Left renal cortex interstitium (tissue), 4 donors: ENCODE measurements at regions not wholly inside any gene's neighbourhood (a gene's known extent, or its start where the extent isn't known, plus 50 kb on each side); places are given as distances from the start of the nearest gene placed in this dataset.
A peak's percentile ranks its signal among the peaks of the same experiment; 100 is the strongest.
"Not testable (repeated sequence)": the region's sequence is repeated elsewhere in the genome, so short reads cannot be mapped to it uniquely, and the experiment has no call there.

Experiments used
- DNase-seq, 4 donors: peaks; one replicate each; pipeline ENCODE4 v3.0.0-alpha.2; 2013; ENCODE audit warnings: low read depth in 4 of 4, low spot score in 2 of 4, missing footprints in 1 of 4

DNA sequence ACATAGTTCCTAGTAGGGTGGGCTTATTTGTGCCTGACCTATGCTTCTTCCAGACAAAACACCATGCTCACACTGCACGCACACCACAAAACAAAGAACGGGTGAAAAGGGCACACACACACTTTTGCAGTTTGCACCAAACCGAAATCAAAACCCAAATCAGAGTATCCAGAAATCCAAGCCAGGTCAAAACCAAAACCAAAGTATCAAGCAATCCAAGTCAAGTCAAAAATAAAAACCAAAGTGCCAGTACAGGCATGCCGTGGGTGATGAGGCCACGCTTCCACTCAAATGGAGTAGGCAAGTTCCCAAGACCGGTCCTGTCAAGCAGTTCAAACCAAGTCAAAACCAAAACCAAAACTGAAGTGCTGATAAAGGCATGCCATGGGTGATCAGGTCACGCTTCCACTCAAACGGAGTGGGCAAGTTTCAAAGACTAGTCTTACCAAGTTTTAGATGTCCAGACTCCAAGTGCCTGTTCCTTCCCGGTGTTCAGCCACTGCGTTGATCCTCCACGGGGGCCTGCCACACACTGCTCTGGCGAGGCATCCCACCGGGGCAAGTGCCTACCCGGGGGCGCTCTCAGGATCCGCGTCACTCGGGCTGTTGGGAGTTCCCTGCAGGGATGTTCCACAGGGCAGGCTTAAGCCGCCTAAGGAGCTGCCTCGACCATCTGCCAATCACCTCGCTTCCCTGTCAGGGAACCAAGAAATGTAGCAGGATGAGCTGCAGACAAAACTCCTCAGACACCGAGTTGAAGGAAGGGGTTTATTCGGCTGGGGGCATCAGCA, 184.5 kb upstream of the SGO1 start:
- not testable (repeated sequence) for DNase-seq

DNA sequence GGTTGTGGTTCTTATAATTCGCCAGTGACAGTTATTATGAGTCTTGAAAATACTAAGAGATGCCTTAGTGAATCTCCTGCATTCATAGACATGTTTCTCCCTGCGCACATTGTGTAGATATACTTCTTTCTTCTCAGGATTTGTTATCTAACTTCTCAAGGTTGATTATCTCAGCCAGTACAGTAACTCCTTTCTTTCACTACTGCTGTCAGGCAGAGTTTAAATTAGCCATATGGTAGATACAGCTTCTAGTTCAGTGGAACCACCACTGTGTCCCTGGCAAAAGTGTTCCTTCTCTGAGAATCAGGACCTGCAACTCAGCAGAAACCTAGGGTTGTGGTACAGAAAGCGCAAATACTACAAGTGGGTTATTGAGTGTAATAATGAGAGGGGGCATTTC, 175.0 kb upstream of the SGO1 start:
- DNase-seq: no peak

DNA sequence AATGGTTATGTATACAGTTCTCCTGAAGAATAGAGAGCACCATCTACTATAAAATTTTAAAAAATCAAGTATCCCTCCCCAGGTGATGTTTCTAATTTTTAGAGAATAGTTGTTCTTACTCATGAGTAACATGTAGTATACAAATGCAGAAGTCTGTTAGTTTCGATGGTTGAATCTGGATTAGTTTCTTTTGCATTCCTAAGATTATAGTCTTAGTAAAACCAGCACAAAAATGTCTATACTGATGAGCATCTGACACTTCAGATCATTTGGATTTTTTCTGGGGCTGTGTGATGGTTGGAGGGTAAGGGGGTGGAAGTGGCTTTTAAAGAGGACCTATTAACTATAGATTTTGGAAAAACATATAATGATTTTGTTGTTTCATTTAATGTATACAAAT, 167.3 kb upstream of the SGO1 start:
- no peak for DNase-seq

DNA sequence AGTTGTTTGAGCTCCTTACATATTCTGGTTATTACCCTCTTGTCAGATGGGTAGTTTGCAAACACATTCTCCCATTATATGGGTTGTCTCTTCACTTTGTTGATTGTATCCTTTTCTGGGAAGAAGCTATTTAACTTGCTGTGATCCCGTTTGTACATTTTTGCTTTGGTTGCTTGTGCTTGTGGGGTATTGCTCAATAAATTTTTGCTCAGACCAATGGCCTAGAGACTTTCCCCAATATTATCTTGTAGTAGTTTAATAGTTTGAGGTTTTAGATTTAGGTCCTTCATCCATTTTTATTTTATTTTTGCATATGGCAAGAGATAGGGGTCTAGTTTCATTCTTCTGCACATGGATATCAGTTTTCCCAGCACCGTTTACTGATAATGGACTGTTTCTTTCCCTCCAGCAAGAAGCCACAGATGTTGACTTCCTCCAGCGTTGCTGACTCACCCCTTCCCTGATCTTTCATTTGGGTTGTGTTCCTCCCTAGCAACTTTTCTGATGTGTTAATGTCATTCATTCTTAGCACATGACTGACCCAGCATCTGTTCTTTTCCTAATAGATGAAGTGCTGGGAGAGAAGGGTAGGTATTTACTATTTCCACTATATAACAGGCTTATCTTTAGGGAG, 166.7 kb upstream of the SGO1 start:
- no peak for DNase-seq

DNA sequence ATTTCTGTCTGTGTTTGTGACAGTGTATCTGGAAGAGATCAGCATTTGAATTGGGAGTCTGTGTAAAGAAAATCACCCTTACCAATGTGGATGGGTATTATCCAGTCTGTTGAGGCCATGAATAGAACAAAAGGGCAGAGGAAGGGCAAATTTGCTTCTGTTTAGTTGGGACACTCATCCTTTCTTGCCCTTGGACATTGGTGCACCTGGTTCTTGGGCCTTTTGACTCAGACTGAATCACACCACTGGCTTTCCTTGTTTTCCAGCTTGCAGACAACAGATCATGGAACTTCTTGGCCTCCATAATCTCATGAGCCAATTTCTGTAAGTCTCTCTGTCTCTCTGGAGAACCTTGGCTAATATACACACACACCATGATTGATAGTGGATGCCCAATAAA, 164.4 kb upstream of the SGO1 start:
- DNase-seq: no peak

DNA sequence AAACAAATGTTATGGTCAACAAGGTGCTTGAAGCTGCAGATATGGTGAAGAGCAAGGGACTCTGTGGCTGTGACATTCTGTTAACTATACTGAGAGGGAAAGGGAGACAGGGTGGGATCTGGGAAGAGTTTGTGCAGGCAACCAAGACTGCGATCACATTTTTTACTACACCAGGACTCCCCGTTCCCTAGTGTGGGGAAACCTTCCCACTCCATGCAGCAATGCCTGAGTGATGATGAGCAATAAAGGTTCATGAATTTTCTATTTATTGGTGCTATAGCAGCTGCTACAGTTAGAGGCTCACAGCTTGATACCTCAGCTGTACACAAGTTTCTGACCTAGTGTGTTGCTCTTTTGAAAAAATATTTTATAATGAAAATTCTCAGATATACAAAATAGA, 160.9 kb upstream of the SGO1 start:
- no peak for DNase-seq

DNA sequence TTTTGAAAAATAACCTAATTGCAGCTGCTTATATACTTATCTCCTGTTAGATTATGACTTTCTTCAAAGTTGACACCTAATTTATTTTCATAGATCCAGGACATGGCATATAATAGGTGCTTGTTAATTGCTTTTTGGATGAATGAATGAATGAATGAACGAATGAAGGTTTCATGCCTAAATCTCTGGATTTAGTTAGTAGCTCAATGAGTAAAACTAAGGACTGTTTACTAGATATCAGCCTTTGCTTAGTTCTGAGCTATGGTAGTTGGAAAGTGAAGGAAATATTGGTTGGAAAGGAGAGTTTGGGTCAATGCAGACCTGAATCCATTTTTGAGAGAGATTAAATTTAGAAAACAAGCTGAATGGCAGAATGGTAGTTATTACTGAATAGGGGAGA, 160.4 kb upstream of the SGO1 start:
- DNase-seq: no peak

DNA sequence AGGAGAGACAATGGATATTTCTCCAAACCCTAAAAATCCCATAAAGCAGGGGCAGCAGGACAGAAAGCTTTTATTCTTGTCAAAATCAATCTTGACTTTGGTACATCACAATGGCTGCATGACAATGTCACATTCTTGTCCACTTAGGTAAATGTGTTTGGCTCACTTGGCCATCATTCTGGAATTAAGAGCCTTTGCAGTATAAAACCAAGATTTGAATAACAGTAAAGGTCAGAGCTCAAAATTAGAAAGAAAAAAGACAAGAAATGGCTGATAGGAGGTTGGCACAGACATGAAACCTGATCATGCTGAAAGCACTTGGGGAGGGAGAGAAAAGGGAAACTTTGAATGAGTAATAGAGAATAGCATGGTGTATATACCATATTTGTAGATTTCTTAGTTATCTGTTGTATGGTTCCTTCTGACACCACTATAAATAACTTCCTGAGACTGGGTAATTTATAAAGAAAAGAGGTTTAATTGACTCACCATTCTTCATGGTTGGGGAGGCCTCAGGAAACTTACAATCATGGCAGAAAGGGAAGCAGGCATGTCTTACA, 158.5 kb upstream of the SGO1 start:
- DNase-seq: no peak

DNA sequence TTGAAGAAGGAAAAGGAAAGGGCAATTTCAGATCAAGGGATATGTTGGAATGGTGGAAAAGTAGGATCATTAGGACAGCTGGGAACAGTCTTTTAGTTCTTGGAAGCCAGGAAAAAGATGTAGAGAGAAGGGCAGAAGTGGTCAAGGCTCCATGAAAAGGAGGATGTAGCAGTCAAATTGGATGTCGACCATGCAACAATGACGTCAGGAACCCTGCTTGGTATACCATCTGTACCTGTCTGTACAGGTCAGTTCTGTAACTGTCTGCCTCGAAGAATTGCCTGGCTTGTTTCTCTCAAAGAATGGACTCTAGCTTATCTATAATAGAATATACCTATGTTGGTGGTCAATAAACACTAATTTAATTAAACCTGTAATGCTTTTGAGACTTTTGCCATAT, 157.8 kb upstream of the SGO1 start:
- no peak for DNase-seq

DNA sequence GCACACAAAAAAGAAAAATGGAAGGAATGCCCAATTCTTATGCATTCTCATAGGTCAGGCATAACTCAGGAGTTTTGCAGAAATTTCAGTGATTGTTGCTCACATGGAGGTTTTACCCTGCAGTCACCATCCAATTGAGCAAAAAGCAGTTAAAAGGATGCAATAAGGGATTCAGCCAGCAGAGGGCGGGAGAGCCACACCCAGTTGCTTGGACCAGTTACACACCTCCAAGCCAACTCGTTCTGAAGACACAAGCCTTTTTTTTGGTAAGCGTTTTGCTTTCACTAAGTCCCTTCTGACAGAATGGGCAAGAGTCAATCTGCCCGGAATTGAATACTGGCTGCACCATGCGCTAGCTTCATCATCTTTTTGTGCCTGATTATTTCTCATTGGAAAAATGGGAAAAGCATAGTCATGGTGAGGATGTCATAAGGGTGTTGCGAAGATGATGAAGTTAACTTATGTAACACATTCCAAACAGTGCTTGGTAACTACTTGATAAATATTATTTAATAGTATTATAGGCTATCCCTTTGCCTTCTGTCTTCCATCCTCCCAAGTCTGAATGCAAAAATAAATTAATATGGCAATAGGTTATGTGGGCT, 154.4 kb upstream of the SGO1 start:
- DNase-seq: peak; percentile 51 to 59 (median 52)

DNA sequence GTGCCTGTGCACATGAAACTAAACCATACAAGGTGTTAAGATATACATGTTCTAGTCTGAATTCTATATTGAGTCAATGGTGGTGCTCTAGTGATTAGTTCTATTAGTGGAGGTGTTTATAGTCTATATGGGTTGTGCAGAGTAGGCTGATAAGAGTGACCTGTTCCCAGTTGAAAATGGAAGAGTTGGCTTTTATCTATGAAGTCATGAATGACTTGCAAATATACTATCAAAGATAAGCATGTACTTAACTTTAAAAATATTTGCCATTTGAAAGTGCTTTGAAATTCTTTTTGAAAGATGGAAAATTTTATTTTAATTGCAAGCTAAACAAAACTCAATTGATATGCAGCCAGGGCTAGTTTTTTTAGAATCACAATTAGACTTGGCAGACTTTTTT, 150.6 kb upstream of the SGO1 start:
- no peak for DNase-seq

DNA sequence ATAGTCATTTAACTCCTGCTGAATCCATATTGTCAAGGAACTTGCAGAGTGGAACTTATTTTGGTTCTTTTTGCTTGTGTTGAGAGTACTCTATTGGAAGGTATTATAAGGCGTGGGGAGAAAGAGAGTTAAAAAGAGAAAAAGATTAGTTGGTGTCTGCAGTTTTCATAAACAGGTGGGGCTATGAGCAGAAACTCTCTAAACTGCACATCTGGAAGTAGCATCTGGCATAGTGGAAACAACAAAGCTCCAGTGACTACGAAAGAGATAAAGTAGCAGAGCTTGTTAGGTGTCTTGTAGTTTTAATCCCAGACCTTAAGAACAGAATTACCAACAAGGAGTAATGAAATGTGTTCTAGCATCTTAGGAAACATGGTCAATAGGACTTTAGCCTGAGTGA, 148.8 kb upstream of the SGO1 start:
- no peak for DNase-seq

DNA sequence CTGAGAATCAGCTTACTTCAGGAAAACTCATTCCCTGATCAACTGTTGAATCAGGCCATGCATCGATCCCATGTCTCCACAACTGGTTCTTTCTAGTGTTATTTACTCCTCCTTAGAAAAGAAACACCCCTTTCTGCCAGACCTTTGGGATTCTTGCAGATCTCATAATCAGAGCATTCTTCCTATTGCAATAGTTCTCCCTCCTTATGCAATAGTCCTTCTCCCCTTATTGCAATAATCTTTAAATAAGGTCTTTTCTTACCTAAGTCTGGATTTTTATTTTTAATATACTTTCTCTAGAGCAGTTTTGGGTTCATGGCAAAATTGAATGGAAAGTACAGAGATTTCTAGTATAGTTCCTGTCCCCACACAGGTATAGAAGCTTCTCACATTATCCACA, 141.9 kb upstream of the SGO1 start:
- DNase-seq: no peak

DNA sequence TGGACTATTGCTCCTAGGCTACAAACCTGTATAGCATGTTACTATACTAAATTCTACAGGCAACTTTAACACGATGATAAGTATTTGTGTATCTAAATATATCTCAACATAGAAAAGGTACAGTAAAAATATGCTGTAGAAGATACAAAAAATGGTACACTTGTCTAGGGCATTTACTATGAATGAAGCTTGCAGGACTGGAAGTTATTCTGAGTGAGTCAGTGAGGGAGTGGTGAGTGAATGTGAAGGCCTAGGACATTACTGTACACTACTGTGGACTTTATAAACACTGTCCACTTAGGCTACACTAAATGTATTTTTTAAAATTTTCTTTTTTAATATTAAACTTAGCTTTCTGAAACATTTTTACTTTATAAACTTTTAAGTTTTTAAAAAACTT, 140.5 kb upstream of the SGO1 start:
- DNase-seq: no peak

DNA sequence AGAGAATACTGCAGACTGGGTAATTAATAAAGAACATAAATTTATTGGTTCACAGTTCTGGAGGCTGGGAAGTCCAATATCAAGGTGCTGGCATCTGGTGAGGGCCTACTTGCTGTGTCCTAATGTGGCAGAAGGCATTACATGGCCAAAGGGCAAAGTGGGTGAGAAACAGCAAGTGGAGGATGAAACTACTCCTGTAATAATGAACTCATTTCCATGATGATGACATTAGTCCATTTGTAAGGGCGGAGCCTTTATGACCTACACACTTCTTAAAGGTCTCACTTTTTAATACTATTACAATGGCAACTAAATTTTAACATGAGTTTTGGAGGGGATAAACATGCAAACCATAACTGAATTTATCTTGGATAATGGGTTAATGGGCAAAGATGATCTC, 139.6 kb upstream of the SGO1 start:
- DNase-seq: no peak

DNA sequence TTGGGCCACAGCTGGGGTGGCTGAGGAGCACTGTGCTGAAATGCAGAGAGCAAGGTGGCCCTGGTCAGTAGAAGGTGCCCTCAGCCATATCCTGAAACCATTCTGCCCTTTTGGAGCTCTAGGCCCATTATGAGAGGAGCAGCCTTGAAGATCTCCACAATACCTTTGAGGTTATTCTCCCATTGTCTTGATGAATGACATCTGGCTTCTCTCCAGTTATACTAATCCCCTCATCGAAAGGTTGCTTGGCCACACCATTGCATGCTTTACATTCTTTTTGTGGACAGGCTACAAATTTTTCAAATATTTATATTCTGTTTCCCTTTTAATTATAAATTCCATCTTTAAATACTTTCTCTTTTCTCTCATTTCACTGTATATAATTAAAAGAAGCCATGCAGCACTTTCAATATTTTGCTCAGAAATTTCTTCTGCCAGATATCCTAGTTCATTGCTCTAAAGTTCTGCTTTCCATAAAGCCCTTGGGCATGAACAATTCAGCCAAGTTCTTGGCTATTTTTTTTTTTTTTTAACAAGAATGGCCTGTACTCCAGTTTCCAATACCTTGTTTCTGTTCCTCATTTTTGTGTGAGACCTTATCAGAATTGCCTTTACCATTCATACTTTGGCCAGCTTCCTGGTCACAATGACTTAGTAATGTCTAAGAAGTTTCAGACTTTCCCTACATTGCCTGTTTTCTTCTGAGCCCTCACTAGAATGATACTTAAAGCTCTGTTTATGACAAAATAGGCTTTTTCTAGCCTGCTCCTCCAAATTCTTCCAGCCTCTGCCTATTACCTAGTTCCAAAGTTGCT, 138.9 kb upstream of the SGO1 start:
- no peak for DNase-seq

DNA sequence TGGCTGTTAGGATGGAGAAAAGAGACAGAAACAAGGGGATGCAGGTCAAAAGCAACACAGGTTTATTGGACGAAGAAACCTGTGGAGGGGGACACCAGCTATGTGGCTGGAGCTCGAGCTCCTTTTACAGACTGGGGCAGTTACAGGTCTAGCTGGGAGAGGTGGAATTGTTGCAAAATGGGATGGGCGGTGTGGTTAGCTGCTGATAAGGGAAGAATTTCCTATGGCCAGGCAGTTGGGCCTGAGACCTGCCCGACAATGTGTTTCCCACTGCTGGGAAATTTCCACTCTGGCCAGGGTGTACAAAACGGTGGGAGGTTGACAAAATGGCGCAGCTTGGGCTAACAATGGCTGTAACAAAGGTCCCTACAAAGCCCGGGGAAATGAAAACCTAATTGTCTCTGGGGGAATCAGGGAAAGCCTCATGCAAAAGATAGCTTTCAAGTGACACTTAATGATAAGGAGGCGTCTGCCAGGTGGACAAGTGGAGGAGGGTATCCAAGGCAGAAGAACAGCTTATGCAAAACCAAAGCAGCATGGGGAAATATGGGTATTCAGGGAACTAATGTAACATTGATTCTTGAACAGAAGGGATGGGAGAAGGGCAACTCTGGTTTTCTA, 137.4 kb upstream of the SGO1 start:
- DNase-seq: no peak

DNA sequence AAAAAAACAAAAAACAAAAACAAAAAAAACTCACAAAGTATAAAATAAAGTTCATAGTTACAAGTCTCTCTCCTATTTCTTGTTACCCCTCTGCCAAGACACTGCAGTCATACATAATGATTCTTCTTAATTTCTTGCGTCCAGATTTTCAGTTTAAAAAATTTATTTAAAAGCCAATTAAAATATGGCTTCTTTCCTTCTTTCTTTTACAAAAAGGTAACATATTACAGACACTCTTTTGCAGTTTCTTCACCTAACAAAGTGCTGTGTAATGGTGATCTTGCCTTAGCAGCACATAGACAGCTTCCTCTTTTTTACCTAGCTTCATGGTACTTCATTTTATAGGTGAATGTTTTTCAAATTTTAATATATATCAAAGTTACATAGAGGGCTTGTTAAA, 136.1 kb upstream of the SGO1 start:
- DNase-seq: no peak

DNA sequence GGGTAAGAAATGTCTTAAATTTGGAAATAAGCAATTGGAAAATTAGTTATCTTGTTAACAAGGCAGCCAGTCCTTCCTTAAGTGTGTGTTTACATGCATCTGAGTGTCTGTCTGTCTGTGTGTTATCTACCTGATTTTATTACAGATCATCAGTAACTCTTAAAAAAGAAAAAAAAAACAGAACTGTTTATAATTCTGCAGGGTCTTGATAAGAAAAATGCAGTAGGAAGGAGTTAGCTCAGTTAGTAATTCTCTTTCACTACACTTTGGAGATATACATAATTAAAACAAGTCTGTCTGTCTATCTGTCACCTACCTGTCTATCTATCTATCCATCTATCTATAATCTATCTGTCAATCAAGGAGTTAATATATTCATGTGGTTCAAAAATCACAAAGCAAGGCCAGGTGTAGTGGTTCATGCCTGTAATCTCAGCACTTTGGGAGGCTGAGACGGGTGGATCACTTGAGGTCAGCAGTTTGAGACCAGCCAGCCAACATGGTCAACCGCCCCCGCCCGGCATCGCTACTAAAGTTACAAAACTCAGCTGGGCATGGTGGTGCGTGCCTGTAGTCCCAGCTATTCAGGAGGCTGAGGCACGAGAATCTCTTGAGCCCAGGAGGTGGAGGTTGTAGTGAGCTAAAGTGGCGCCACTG, 135.5 kb upstream of the SGO1 start:
- no peak for DNase-seq

DNA sequence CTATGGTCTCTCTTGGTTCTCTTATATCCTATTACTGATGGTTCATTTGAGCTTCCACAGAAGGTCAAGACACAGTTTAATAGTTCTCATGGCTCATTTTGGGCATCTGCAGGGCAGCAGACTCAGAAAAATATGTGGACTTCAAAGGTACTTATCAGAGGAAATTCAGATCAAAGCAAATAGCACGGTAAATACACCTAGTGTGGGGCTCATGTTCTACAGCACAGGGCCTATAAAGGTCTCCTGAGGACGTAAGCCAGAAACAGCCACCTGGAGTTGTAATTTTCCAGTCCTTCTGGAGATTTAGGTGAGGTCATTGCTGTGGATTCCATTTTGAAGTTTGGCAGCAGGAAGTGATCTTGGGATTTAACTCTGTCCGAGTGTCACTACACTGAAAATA, 134.5 kb upstream of the SGO1 start:
- no peak for DNase-seq
